ENCODE measurements at regions not wholly inside any gene's neighbourhood (a gene's known extent, or its start where the extent isn't known, plus 50 kb on each side); places are given as distances from the start of the nearest gene placed in this dataset.
A peak's percentile ranks its signal among the peaks of the same experiment; 100 is the strongest.

DNA sequence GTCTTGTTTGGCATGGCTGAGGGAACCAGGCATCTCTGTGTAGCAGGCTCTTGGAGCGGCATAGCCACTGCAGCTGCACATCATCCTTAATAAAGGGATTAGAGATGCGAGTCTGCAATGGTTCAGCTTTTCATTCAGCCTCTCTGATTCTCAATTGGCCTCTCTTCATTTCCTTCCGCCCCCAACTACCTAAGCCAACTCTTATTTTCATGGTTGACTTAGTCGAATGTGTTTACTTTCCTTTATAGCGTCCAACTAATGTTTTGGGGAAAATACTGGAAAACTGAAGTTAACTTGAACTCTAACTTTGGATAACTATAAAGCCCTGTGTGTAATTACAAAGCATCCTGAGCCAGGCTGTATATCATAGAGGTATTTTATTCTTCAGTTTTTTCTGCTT is 202.2 kb upstream of the KIAA1217 start:
- Mint-ChIP-seq H3K27ac (peak overlapping the region; percentile 90 to 96 (median 95)), H3K27me3 (ENCODE audit: low read depth) (no peaks in the 10 kb centered on the region), H3K4me3 (peak overlapping the region in 2 of 3 experiments; percentile 30 to 46), H3K4me1 (peaks cover 46% of the 10 kb centered on the region), H3K36me3 (ENCODE audit: low read depth) (no peaks in the 10 kb centered on the region), H3K9me3 (no peaks in the 10 kb centered on the region)
- TF ChIP-seq, protein P1, sequence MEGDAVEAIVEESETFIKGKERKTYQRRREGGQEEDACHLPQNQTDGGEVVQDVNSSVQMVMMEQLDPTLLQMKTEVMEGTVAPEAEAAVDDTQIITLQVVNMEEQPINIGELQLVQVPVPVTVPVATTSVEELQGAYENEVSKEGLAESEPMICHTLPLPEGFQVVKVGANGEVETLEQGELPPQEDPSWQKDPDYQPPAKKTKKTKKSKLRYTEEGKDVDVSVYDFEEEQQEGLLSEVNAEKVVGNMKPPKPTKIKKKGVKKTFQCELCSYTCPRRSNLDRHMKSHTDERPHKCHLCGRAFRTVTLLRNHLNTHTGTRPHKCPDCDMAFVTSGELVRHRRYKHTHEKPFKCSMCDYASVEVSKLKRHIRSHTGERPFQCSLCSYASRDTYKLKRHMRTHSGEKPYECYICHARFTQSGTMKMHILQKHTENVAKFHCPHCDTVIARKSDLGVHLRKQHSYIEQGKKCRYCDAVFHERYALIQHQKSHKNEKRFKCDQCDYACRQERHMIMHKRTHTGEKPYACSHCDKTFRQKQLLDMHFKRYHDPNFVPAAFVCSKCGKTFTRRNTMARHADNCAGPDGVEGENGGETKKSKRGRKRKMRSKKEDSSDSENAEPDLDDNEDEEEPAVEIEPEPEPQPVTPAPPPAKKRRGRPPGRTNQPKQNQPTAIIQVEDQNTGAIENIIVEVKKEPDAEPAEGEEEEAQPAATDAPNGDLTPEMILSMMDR (IDR thresholded peaks at IDR 0.05; ENCODE audit: unreplicated experiment in 3 of 3): no peak

DNA sequence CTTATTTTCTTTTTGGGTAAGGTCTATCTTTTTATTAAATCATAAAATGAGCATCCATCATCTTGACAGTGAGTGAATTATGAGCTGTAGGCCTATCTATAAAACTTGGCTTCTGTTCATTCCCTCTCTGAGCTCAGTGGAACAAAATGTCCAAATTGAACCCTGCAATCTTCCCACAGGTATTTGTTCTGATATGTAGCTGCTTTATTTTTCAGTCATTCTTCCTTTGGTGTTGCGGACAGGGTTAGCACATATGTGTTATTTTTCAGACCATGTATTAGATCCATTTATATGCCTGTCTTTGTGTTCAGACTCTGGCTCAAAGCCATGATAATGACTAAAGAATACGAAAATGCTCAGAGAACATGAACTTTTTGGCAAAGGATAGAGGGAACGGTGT is 201.6 kb upstream of the KIAA1217 start:
- TF ChIP-seq, protein P1 (IDR thresholded peaks at IDR 0.05; ENCODE audit: unreplicated experiment in 3 of 3): no peak
- Mint-ChIP-seq H3K4me1 (peaks cover 46% of the 10 kb centered on the region), H3K9me3 (no peaks in the 10 kb centered on the region), H3K27me3 (ENCODE audit: low read depth) (no peaks in the 10 kb centered on the region), H3K27ac (peak overlapping the region; percentile 90 to 96 (median 95)), H3K36me3 (ENCODE audit: low read depth) (no peaks in the 10 kb centered on the region), H3K4me3 (peak overlapping the region in 2 of 3 experiments; percentile 30 to 46)

DNA sequence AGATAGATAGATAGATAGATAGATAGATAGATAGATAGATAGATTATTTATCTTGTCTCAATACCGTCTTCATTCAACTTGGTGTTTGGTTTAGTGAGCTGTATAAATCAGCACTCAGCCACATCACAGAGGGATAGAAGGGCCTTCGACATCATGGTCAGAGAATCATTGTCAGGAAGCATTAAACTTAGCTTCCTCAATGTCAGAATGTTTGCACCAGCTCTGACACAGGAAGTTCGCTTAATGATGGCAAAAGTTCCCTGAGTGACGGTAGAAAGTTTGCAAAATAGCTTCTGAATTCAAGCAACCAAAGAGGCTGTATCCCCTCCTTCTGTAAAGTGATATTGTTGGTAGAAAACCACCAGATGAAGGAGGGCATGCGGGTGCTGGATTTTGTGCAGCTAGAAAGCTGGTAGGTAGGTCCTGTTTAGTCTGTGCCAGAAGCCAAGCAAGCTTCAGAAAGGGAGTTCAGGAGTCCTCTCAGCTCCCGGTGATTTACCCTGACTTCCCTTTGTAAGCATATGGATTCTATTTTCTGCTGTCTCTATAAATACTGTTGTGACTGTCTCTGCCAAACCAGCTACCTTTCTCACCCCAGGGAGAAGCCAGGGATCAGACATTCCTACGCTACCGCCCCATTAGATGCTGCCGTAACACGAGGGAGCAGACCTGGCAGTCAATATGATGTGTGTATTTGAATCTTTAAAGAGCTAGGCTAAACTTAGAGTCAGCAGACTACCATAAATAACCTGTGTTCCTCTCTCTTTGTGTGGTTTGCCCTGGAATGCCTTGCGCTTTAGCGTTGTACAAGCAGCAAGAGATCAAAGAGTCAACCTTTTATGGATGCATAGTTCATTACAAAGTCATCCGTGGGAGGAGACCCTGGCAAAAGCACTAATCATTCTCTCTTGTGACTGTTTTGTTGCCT is 200.5 kb upstream of the KIAA1217 start:
- TF ChIP-seq, protein P1 (IDR thresholded peaks at IDR 0.05; ENCODE audit: unreplicated experiment in 3 of 3): no peak
- H3K4me1 Mint-ChIP-seq: peaks cover 46% of the 10 kb centered on the region
- H3K4me3 Mint-ChIP-seq: peak overlapping the region in 2 of 3 experiments; percentile 46 to 64
- peak overlapping the region; percentile 90 to 96 (median 95) for H3K27ac Mint-ChIP-seq
- no peaks in the 10 kb centered on the region for H3K9me3 Mint-ChIP-seq
- no peaks in the 10 kb centered on the region for H3K36me3 Mint-ChIP-seq (ENCODE audit: low read depth)
- no peaks in the 10 kb centered on the region for H3K27me3 Mint-ChIP-seq (ENCODE audit: low read depth)

DNA sequence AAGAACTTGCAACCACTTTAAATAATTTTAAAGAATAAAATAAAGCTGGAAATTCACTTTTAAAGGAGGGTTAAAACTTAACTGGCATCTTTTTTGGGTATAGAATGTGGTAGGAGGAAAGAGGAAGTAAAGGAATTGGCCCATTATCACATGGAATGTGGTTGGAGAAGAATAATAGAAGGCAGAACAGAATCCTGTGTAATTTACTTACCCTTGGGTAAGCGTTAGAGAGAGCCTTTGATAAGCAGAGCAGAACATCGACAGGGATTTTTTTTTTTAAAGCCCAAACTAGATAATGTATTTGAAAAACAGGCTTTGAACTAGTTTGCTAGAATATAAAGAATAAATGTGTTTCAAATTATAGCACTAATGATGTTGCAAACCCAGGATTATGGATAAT is 199.8 kb upstream of the KIAA1217 start:
- TF ChIP-seq, protein P1 (IDR thresholded peaks at IDR 0.05; ENCODE audit: unreplicated experiment in 3 of 3): no peak
- Mint-ChIP-seq H3K4me1 (peaks cover 47% of the 10 kb centered on the region), H3K36me3 (ENCODE audit: low read depth) (no peaks in the 10 kb centered on the region), H3K4me3 (no peak overlapping the region), H3K9me3 (peaks cover 3% of the 10 kb centered on the region), H3K27me3 (ENCODE audit: low read depth) (no peaks in the 10 kb centered on the region), H3K27ac (peak overlapping the region; percentile 90 to 96 (median 95))

DNA sequence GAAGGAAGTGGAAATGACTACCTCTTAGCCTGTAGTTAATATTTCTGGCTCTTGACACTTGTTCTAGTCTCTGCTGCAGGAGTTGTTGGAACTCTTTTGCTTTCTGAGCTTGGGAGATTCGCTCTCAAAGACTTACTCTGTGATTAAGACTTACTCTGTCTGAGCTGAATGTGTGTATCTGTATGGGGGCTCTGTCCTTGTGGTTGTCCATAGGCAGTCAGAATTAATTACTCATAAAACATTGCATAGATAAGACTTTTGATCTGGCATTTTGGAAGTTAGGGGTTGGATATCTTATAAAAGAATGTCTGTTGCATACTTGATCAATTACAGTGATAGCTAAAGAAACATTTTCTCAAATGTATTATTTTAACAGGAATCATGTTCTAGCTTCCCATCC is 199.2 kb upstream of the KIAA1217 start:
- TF ChIP-seq, protein P1 (IDR thresholded peaks at IDR 0.05; ENCODE audit: unreplicated experiment in 3 of 3): no peak
- H3K4me3 Mint-ChIP-seq: peak overlapping the region in 1 of 3 experiments; percentile 7
- peaks cover 3% of the 10 kb centered on the region for H3K9me3 Mint-ChIP-seq
- no peaks in the 10 kb centered on the region for H3K36me3 Mint-ChIP-seq (ENCODE audit: low read depth)
- H3K27me3 Mint-ChIP-seq (ENCODE audit: low read depth): no peaks in the 10 kb centered on the region
- peaks cover 52% of the 10 kb centered on the region for H3K4me1 Mint-ChIP-seq
- H3K27ac Mint-ChIP-seq: peak overlapping the region; percentile 90 to 96 (median 95)

Data from nephron (organoid).